ENCODE measurements at regions not wholly inside any gene's neighbourhood (a gene's known extent, or its start where the extent isn't known, plus 50 kb on each side); places are given as distances from the start of the nearest gene placed in this dataset.
"Not testable (repeated sequence)": the region's sequence is repeated elsewhere in the genome, so short reads cannot be mapped to it uniquely, and the experiment has no call there.

DNA sequence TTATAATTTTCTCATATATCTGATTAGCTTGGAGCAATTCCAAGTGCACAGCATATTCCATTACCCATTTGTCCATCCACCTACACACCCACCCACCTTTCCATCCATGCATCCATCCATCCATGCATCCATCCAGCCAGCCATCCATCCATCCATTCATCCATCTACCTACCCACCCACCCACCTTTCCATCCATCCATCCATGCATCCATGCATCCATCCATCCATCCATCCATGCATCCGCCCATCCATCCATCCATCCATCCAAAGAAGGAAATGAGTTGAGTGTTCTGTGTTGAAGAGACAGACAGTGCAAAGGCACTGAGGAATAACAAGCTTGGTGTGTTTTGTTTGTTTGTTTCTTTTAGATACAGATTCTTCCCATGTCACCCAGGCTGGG, 78.7 kb upstream of the FAM20A start:
- Mint-ChIP-seq H3K9me3 (ENCODE audit: low read depth) (peaks cover 8% of the 10 kb centered on the region), H3K4me3 (ENCODE audit: unreplicated experiment) (no peak overlapping the region)
- TF ChIP-seq, protein P1, sequence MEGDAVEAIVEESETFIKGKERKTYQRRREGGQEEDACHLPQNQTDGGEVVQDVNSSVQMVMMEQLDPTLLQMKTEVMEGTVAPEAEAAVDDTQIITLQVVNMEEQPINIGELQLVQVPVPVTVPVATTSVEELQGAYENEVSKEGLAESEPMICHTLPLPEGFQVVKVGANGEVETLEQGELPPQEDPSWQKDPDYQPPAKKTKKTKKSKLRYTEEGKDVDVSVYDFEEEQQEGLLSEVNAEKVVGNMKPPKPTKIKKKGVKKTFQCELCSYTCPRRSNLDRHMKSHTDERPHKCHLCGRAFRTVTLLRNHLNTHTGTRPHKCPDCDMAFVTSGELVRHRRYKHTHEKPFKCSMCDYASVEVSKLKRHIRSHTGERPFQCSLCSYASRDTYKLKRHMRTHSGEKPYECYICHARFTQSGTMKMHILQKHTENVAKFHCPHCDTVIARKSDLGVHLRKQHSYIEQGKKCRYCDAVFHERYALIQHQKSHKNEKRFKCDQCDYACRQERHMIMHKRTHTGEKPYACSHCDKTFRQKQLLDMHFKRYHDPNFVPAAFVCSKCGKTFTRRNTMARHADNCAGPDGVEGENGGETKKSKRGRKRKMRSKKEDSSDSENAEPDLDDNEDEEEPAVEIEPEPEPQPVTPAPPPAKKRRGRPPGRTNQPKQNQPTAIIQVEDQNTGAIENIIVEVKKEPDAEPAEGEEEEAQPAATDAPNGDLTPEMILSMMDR (IDR thresholded peaks at IDR 0.05) = no peak

GRCh38 chr17:68676856-68677255, 75.7 kb upstream of the FAM20A start:
- Mint-ChIP-seq H3K27me3 (ENCODE audit: low read depth) (peaks cover 2% of the 10 kb centered on the region), H3K27ac (ENCODE audit: unreplicated experiment) (no peak overlapping the region)

More for the DNA sequence above, 78.7 kb upstream of the FAM20A start:
- DNase-seq (ENCODE audit: low spot score) = no peak
- H3K4me1 Mint-ChIP-seq (ENCODE audit: low read depth) = no peaks in the 10 kb centered on the region
- H3K27me3 Mint-ChIP-seq (ENCODE audit: low read depth) = no peaks in the 10 kb centered on the region
- H3K36me3 Mint-ChIP-seq (ENCODE audit: low read depth) = no peaks in the 10 kb centered on the region
- no peak overlapping the region for H3K27ac Mint-ChIP-seq (ENCODE audit: unreplicated experiment)

GRCh38 chr17:68675723-68676122, 74.6 kb upstream of the FAM20A start:
- no peak overlapping the region for H3K27ac Mint-ChIP-seq (ENCODE audit: unreplicated experiment)
- H3K9me3 Mint-ChIP-seq (ENCODE audit: low read depth) = no peaks in the 10 kb centered on the region
- peaks cover 6% of the 10 kb centered on the region for H3K27me3 Mint-ChIP-seq (ENCODE audit: low read depth)
- H3K4me3 Mint-ChIP-seq (ENCODE audit: unreplicated experiment) = no peak overlapping the region
- no peaks in the 10 kb centered on the region for H3K36me3 Mint-ChIP-seq (ENCODE audit: low read depth)
- DNase-seq (ENCODE audit: low spot score) = no peak
- TF ChIP-seq, protein P1 (IDR thresholded peaks at IDR 0.05) = no peak
- no peaks in the 10 kb centered on the region for H3K4me1 Mint-ChIP-seq (ENCODE audit: low read depth)

More at GRCh38 chr17:68676856-68677255, 75.7 kb upstream of the FAM20A start:
- Mint-ChIP-seq H3K4me1 (ENCODE audit: low read depth) (no peaks in the 10 kb centered on the region), H3K4me3 (ENCODE audit: unreplicated experiment) (no peak overlapping the region), H3K9me3 (ENCODE audit: low read depth) (no peaks in the 10 kb centered on the region), H3K36me3 (ENCODE audit: low read depth) (no peaks in the 10 kb centered on the region)
- no peak for DNase-seq (ENCODE audit: low spot score)
- TF ChIP-seq, protein P1 (IDR thresholded peaks at IDR 0.05) = no peak

GRCh38 chr17:68674029-68674925, 73.1 kb upstream of the FAM20A start:
- no peak overlapping the region for H3K27ac Mint-ChIP-seq (ENCODE audit: unreplicated experiment)
- H3K4me1 Mint-ChIP-seq (ENCODE audit: low read depth) = no peaks in the 10 kb centered on the region
- TF ChIP-seq, protein P1 (IDR thresholded peaks at IDR 0.05) = no peak
- H3K27me3 Mint-ChIP-seq (ENCODE audit: low read depth) = peaks cover 8% of the 10 kb centered on the region
- no peak overlapping the region for H3K4me3 Mint-ChIP-seq (ENCODE audit: unreplicated experiment)
- H3K36me3 Mint-ChIP-seq (ENCODE audit: low read depth) = no peaks in the 10 kb centered on the region
- no peak for DNase-seq (ENCODE audit: low spot score)
- H3K9me3 Mint-ChIP-seq (ENCODE audit: low read depth) = no peaks in the 10 kb centered on the region

- Mint-ChIP-seq H3K27me3 (ENCODE audit: low read depth) (peaks cover 30% of the 10 kb centered on the region), H3K9me3 (ENCODE audit: low read depth) (no peaks in the 10 kb centered on the region), H3K4me3 (ENCODE audit: unreplicated experiment) (no peak overlapping the region), H3K4me1 (ENCODE audit: low read depth) (no peaks in the 10 kb centered on the region), H3K27ac (ENCODE audit: unreplicated experiment) (no peak overlapping the region), H3K36me3 (ENCODE audit: low read depth) (no peaks in the 10 kb centered on the region)
- TF ChIP-seq, protein P1 (IDR thresholded peaks at IDR 0.05) = no peak
- DNase-seq (ENCODE audit: low spot score) = no peak
Measured at GRCh38 chr17:68670967-68671693, 70.0 kb upstream of the FAM20A start.

DNA sequence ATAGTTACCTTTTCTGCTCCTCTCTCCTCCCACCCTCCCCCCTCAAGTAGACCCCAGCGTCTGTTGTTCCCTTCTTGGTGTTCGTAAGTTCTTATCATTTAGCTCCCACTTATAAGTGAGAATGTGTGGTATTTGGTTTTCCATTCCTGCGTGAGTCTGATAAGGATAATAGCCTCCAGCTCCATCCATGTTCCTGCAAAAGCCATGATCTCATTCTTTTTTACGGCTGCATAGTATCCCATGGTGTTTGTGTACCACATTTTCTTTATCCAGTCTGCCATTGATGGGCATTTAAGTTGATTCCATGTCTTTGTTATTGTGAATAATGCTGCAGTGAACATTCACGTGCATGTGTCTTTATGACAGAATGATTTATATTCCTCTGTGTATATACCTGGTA, 65.3 kb upstream of the FAM20A start:
- not testable (repeated sequence) for DNase-seq (ENCODE audit: low spot score); H3K36me3 Mint-ChIP-seq (ENCODE audit: low read depth); H3K27ac Mint-ChIP-seq (ENCODE audit: unreplicated experiment); H3K9me3 Mint-ChIP-seq (ENCODE audit: low read depth); H3K4me3 Mint-ChIP-seq (ENCODE audit: unreplicated experiment); H3K4me1 Mint-ChIP-seq (ENCODE audit: low read depth)
- H3K27me3 Mint-ChIP-seq (ENCODE audit: low read depth) = peaks cover 27% of the 10 kb centered on the region

All from chondrocyte (in vitro differentiated cells).